Activated T-cell treated with anti-CD3 and anti-CD28 coated beads, Interleukin-2, amount 50 U/mL, for 72 hours (primary cell): ENCODE measurements at regions not wholly inside any gene's neighbourhood (a gene's known extent, or its start where the extent isn't known, plus 50 kb on each side); places are given as distances from the start of the nearest gene placed in this dataset.
A peak's percentile ranks its signal among the peaks of the same experiment; 100 is the strongest.

Experiments used
- ATAC-seq, 2 donors: fragments of 150-1000 bp; cut with Tn5 transposase; replicated peaks in 1 of 2; 2 replicates each; pipeline ENCODE4 v1.10.0; 2021; ENCODE audit warnings: moderate library complexity in 2 of 2, mild to moderate bottlenecking in 1 of 2
- DNase-seq, 2 donors: peaks; one replicate each; pipeline ENCODE4 v3.0.0; 2021 to 2022; ENCODE audit warnings: mixed read lengths in 1 of 2
- H3K27ac Mint-ChIP-seq: one replicate; pipeline ENCODE4 v1.8.0; 2022; ENCODE audit warnings: mild to moderate bottlenecking, moderate library complexity, mixed read lengths
- H3K27me3 Mint-ChIP-seq: one replicate; pipeline ENCODE4 v1.8.0; 2022; ENCODE audit warnings: low read depth, mixed read lengths
- H3K36me3 Mint-ChIP-seq, 2 donors: one replicate each; pipeline ENCODE4 v1.8.0; 2022; ENCODE audit warnings: mixed read lengths in 2 of 2, mild to moderate bottlenecking in 1 of 2; ENCODE audit not compliant: insufficient read depth in 2 of 2
- H3K4me1 Mint-ChIP-seq: one replicate; pipeline ENCODE4 v1.8.0; 2022; ENCODE audit warnings: low read depth, mixed read lengths
- H3K4me3 Mint-ChIP-seq, 2 donors: one replicate each; pipeline ENCODE4 v1.8.0; 2022; ENCODE audit warnings: mild to moderate bottlenecking in 2 of 2, mixed read lengths in 2 of 2, moderate library complexity in 2 of 2
- H3K9me3 Mint-ChIP-seq, 2 donors: one replicate each; pipeline ENCODE4 v1.8.0; 2022; ENCODE audit warnings: mixed read lengths in 2 of 2

DNA sequence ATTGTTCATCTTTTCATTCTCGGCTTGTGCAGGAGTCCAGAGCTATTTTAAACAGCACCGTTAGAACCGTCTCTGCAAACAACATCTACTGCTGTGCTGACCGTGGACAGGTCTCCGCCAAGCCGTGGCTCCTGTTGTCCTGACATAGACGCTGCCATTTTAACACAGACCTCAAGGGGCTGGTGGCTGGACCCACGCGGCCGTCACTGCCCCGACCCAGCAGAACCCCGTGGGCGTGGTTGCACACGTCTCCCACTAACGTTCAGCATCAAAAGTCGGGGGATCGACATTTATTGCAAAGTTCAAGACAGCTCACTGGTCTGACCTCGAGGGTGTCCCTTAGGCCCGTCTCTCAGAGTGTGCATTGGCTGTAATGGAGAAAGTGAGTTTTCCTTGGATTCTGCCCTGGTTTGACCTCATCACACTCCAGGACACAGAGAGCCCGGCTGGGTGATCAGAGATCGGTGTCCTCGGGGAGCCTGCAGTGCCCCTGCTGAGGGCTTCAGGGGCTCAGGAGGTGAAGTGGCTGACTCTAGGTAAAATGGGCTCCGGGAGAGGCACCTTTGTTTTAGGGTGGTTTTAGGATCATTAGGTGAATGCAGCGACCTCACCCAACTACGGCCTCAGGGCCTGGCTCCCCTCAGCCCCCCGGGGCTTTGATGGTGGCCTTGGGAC lies 363.2 kb downstream of the THBS2 start:
- Mint-ChIP-seq H3K27me3 (no peaks in the 10 kb centered on the region), H3K4me3 (no peak overlapping the region), H3K27ac (no peak overlapping the region), H3K4me1 (peaks cover 6% of the 10 kb centered on the region), H3K9me3 (no peaks in the 10 kb centered on the region), H3K36me3 (no peaks in the 10 kb centered on the region)
- ATAC-seq (no peak), DNase-seq (no peak)

- no peak overlapping the region for H3K27ac Mint-ChIP-seq
- ATAC-seq (no peak), DNase-seq (no peak)
- H3K36me3 Mint-ChIP-seq, result no peaks in the 10 kb centered on the region
- no peaks in the 10 kb centered on the region for H3K27me3 Mint-ChIP-seq
- H3K9me3 Mint-ChIP-seq, result no peaks in the 10 kb centered on the region
- H3K4me1 Mint-ChIP-seq, result peaks cover 7% of the 10 kb centered on the region
- no peak overlapping the region for H3K4me3 Mint-ChIP-seq
These were observed 364.8 kb downstream of the THBS2 start for GRCh38 chr6:168888786-168889345.

GRCh38 chr6:168888102-168888501 lies 365.5 kb downstream of the THBS2 start:
- Mint-ChIP-seq H3K36me3 (no peaks in the 10 kb centered on the region), H3K27ac (no peak overlapping the region), H3K9me3 (no peaks in the 10 kb centered on the region), H3K4me1 (peaks cover 9% of the 10 kb centered on the region), H3K27me3 (no peaks in the 10 kb centered on the region), H3K4me3 (no peak overlapping the region)
- DNase-seq, result no peak
- no peak for ATAC-seq

GRCh38 chr6:168887621-168888020 lies 366.0 kb downstream of the THBS2 start:
- peaks cover 9% of the 10 kb centered on the region for H3K4me1 Mint-ChIP-seq
- no peaks in the 10 kb centered on the region for H3K27me3 Mint-ChIP-seq
- no peak overlapping the region for H3K4me3 Mint-ChIP-seq
- no peak overlapping the region for H3K27ac Mint-ChIP-seq
- no peaks in the 10 kb centered on the region for H3K36me3 Mint-ChIP-seq
- H3K9me3 Mint-ChIP-seq, result no peaks in the 10 kb centered on the region
- ATAC-seq (no peak), DNase-seq (no peak)

- H3K27ac Mint-ChIP-seq, result no peak overlapping the region
- ATAC-seq, result no peak
- no peaks in the 10 kb centered on the region for H3K9me3 Mint-ChIP-seq
- no peak overlapping the region for H3K4me3 Mint-ChIP-seq
- no peaks in the 10 kb centered on the region for H3K27me3 Mint-ChIP-seq
- H3K36me3 Mint-ChIP-seq, result no peaks in the 10 kb centered on the region
- no peak for DNase-seq
- peaks cover 9% of the 10 kb centered on the region for H3K4me1 Mint-ChIP-seq
These were observed 366.7 kb downstream of the THBS2 start for GRCh38 chr6:168886964-168887363.

- H3K36me3 Mint-ChIP-seq, result no peaks in the 10 kb centered on the region
- ATAC-seq (no peak), DNase-seq (no peak)
- peaks cover 9% of the 10 kb centered on the region for H3K4me1 Mint-ChIP-seq
- no peak overlapping the region for H3K27ac Mint-ChIP-seq
- no peaks in the 10 kb centered on the region for H3K9me3 Mint-ChIP-seq
- no peaks in the 10 kb centered on the region for H3K27me3 Mint-ChIP-seq
- H3K4me3 Mint-ChIP-seq, result no peak overlapping the region
These were observed 367.6 kb downstream of the THBS2 start for GRCh38 chr6:168885751-168886742.

DNA sequence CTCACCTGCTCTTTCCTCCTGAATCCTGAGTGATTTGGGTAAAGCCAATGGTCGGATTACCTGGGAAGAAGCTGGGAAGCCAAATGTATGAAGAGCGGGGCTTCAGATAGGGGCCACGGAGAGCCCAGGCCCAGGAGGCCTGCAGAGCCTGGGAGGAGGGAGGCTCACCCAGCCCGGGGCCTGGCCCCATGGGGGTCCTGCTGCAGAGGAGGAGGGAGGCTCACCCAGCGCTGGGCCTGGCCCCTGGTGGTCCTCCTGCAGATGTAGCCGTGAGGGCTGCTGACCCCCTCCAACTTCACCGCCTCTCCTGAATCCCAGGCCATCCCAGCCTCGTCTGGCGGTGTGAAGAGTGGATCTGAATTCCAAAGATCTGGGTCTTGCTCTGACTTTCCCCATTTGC lies 368.4 kb downstream of the THBS2 start:
- Mint-ChIP-seq H3K36me3 (no peaks in the 10 kb centered on the region), H3K27ac (no peak overlapping the region), H3K27me3 (no peaks in the 10 kb centered on the region), H3K4me1 (peaks cover 9% of the 10 kb centered on the region), H3K4me3 (peak overlapping the region in 1 of 2 donors; percentile 8), H3K9me3 (no peaks in the 10 kb centered on the region)
- no peak for DNase-seq
- ATAC-seq, result no peak

DNA sequence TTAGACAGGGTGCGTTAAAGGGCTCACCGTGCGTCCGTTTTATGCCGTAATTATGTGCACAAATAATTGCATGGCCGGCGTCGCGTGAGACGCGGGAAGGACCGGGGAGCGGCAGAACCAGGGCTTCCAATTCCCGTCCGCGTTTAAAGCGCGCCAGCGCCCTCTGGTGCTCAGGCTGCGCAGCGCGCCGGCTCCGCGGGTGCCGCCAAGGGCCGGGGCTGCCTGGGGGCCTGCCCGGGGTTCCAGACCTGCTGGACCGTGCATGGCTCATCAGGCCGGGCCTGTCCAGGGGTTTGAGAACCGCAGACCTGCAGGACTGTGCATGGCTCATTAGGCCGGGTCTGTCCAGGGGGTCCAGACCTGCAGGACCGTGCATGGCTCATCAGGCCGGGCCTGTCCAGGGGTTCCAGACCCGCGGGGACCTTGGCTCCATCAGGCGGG lies 369.0 kb downstream of the THBS2 start:
- H3K36me3 Mint-ChIP-seq, result no peaks in the 10 kb centered on the region
- H3K27ac Mint-ChIP-seq, result peak overlapping the region; percentile 76
- peak overlapping the region; percentile 78 to 91 for H3K4me3 Mint-ChIP-seq
- peaks cover 9% of the 10 kb centered on the region for H3K4me1 Mint-ChIP-seq
- DNase-seq (peak; percentile 68 to 87), ATAC-seq (peak; percentile 86 to 91)
- no peaks in the 10 kb centered on the region for H3K27me3 Mint-ChIP-seq
- H3K9me3 Mint-ChIP-seq, result no peaks in the 10 kb centered on the region

DNA sequence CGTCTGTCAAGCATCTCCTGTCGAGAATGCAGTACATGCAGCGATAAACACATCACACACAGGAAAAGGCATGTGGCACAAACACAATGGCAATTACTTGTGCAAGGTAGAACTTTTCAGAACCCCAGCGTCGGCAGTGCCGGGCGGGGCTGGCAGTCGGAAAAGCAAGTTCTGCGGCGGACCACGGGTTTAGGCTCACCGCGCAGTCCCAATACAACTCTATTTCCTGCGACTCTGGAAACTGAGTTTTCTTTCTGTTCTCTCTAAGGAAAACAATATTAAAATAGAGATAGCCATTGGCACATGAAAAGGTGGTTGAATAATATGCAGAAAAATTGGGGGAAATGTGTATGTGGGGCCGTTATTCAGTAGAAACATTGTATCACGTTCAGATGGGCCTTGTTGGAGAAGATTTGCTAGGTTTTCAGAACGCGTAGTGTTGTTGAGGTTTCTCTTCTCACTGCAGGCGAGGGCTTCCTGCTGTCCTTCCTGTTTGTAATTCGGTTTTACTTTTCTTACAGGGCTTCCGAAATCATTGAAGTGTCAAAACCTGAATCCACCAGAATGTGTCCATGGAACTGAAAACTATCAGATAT lies 369.5 kb downstream of the THBS2 start:
- Mint-ChIP-seq H3K36me3 (no peaks in the 10 kb centered on the region), H3K4me3 (peak overlapping the region; percentile 78 to 91), H3K4me1 (peaks cover 9% of the 10 kb centered on the region), H3K27ac (peak overlapping the region; percentile 76), H3K27me3 (no peaks in the 10 kb centered on the region), H3K9me3 (no peaks in the 10 kb centered on the region)
- peak; percentile 53 to 75 for ATAC-seq
- DNase-seq, result no peak

DNA sequence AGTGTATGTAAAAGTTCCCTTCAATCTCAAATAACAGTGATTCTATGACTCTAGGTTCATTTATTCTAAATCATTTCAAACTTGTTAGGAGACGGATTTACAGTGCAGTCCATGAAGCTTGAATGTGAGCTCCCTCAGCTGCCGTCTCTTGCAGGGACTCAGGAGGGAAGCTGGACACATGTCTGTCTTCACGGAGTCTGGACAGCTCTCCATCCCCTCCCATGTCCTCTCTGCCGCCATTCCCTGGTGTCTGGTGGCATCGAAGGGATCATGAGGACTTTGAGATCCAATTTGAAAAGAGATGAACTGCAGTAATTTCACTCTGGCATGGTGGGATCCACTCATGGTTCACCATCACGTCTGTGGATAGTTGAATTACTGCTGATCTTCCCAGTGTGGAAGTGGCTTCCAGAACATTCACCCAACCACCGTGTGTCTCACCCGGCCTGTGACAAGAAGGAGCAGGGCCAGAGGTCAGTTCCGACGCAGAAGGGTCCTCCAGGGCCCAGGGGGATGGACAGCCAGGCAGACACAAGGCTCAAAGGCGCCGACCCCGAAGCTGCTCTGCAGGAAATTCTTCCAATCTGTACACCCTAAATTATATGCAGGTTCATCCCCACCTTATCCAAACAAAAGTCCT lies 370.1 kb downstream of the THBS2 start:
- Mint-ChIP-seq H3K4me1 (peaks cover 9% of the 10 kb centered on the region), H3K4me3 (peak overlapping the region in 1 of 2 donors; percentile 91), H3K36me3 (no peaks in the 10 kb centered on the region), H3K27ac (peak overlapping the region; percentile 76), H3K27me3 (no peaks in the 10 kb centered on the region), H3K9me3 (no peaks in the 10 kb centered on the region)
- ATAC-seq, result no peak
- DNase-seq, result no peak

DNA sequence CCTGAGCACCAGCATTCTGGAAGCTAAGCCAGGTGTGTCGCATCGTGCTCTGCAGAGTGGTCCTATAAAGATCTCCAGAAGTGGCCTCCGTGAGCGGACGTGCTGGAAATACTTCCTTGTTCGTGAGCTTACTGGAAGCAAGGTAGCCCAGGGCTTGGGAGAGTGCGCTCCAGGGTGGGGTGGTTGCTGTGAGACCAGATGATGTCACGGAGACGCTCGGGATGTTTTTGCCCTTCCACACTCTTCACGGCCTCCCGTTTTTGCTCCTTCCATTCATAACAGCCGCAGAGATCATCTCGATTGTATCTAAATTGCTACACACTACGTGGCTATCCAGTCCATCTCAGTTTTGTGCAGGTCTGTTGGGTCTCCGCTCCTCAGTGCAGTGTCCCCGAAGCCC lies 373.4 kb downstream of the THBS2 start:
- Mint-ChIP-seq H3K4me1 (peaks cover 9% of the 10 kb centered on the region), H3K36me3 (no peaks in the 10 kb centered on the region), H3K27me3 (no peaks in the 10 kb centered on the region), H3K9me3 (no peaks in the 10 kb centered on the region), H3K4me3 (no peak overlapping the region), H3K27ac (no peak overlapping the region)
- ATAC-seq (no peak), DNase-seq (no peak)

DNA sequence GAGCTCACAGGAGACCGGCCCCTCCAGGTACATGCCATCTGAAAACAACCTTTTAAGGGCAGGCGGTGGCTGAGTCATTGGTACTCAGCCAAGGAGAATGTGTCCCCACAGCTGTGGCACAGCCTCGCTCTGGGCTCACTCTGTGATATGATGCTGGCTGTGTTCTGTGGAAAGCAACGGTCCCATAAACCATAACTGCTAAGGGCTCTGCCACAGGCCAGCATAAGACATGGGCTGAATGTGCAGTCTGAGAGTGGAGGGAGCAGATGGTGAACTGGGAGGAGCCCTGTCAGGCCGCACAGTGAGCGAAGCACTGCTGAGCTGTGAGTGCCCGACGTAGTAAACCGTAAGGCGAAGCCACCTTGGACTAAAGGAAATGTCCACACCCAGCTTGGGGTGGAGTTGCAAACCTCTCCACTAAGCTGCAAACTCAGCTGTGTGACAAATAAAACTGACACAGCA lies 375.8 kb downstream of the THBS2 start:
- DNase-seq (no peak), ATAC-seq (no peak)
- no peak overlapping the region for H3K4me3 Mint-ChIP-seq
- no peaks in the 10 kb centered on the region for H3K36me3 Mint-ChIP-seq
- no peaks in the 10 kb centered on the region for H3K9me3 Mint-ChIP-seq
- H3K27me3 Mint-ChIP-seq, result no peaks in the 10 kb centered on the region
- no peak overlapping the region for H3K27ac Mint-ChIP-seq
- no peaks in the 10 kb centered on the region for H3K4me1 Mint-ChIP-seq
